HG03457 (cell line): ENCODE measurements at regions not wholly inside any gene's neighbourhood (a gene's known extent, or its start where the extent isn't known, plus 50 kb on each side); places are given as distances from the start of the nearest gene placed in this dataset.

Experiments
- ATAC-seq: cut with Tn5 transposase; IDR thresholded peaks from one replicate; pipeline ENCODE4 v1.9.1; 2021; ENCODE audit warnings: moderate number of reproducible peaks; ENCODE audit not compliant: unreplicated experiment

- ATAC-seq: no peak
Measured at GRCh38 chr15:93662162-93662885, 569.0 kb upstream of the MCTP2 start.

- no peak for ATAC-seq
Measured at GRCh38 chr15:93658026-93658816, 569.2 kb upstream of the RGMA start.

GRCh38 chr15:93656041-93656440, 567.0 kb upstream of the RGMA start:
- ATAC-seq: no peak

GRCh38 chr15:93649691-93650235, 560.8 kb upstream of the RGMA start:
- ATAC-seq: no peak

GRCh38 chr15:93646193-93646592, 557.2 kb upstream of the RGMA start:
- no peak for ATAC-seq

GRCh38 chr15:93645594-93645993, 556.6 kb upstream of the RGMA start:
- no peak for ATAC-seq

- no peak for ATAC-seq
Measured at GRCh38 chr15:93644595-93644994, 555.6 kb upstream of the RGMA start.

GRCh38 chr15:93640411-93640962, 551.5 kb upstream of the RGMA start:
- ATAC-seq: no peak

- no peak for ATAC-seq
Measured at GRCh38 chr15:93631958-93632618, 543.1 kb upstream of the RGMA start.

GRCh38 chr15:93619597-93619996, 530.6 kb upstream of the RGMA start:
- ATAC-seq: no peak

- ATAC-seq: no peak
Measured at GRCh38 chr15:93617443-93617842, 528.4 kb upstream of the RGMA start.

GRCh38 chr15:93614386-93615104, 525.5 kb upstream of the RGMA start:
- no peak for ATAC-seq

GRCh38 chr15:93613386-93613785, 524.4 kb upstream of the RGMA start:
- ATAC-seq: no peak

- ATAC-seq: no peak
Measured at GRCh38 chr15:93612953-93613352, 523.9 kb upstream of the RGMA start.

- no peak for ATAC-seq
Measured at GRCh38 chr15:93610944-93611343, 521.9 kb upstream of the RGMA start.

- ATAC-seq: no peak
Measured at GRCh38 chr15:93608643-93609148, 519.7 kb upstream of the RGMA start.

GRCh38 chr15:93603550-93603949, 514.5 kb upstream of the RGMA start:
- no peak for ATAC-seq

GRCh38 chr15:93587059-93587521, 498.1 kb upstream of the RGMA start:
- ATAC-seq: no peak

- ATAC-seq: no peak
Measured at GRCh38 chr15:93585012-93585411, 496.0 kb upstream of the RGMA start.

GRCh38 chr15:93583968-93584367, 495.0 kb upstream of the RGMA start:
- no peak for ATAC-seq
